Astrocyte of the cerebellum (primary cell): ENCODE measurements at regions not wholly inside any gene's neighbourhood (a gene's known extent, or its start where the extent isn't known, plus 50 kb on each side); places are given as distances from the start of the nearest gene placed in this dataset.
A peak's percentile ranks its signal among the peaks of the same experiment; 100 is the strongest.

Experiments
- DNase-seq: peaks from one replicate; pipeline ENCODE4 v3.0.0-alpha.2; 2011; ENCODE audit warnings: low read depth
- H3K4me3 ChIP-seq: 2 replicates; pipeline ENCODE4 v1.5.1; 2011; ENCODE audit warnings: mild to moderate bottlenecking, low read depth, low read length, moderate library complexity
- in situ Hi-C: cut with HindIII; loops from 2 replicates; pipeline ENCODE4 v1.10.0; 2017; ENCODE audit warnings: low sequenced_read_pairs
- TF ChIP-seq, protein P1 (sequence below): IDR thresholded peaks from 2 replicates; pipeline ENCODE4 v1.5.1; 2012; ENCODE audit warnings: low read length, low read depth, moderate library complexity, mild to moderate bottlenecking; ENCODE audit errors: missing control alignments

DNA sequence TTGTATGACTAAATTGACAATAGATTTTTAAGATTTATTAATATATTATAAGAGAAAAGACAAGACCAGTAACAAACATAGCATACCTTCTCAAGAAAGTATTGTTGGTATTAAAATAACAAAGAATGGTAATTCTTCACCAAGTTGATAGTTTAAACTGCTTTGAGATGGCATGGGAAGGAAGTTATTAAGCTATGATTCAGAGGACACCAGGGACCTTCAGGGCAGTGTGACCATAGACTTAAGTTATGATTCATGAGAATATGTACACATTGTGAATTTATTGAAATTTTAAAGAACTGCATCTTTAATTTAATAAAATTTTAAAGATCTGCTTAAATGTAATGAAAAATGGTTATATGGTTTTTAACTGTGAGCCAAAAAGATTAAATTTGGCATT lies 205.7 kb downstream of the DSEL start:
- DNase-seq, result no peak
- TF ChIP-seq, protein P1, sequence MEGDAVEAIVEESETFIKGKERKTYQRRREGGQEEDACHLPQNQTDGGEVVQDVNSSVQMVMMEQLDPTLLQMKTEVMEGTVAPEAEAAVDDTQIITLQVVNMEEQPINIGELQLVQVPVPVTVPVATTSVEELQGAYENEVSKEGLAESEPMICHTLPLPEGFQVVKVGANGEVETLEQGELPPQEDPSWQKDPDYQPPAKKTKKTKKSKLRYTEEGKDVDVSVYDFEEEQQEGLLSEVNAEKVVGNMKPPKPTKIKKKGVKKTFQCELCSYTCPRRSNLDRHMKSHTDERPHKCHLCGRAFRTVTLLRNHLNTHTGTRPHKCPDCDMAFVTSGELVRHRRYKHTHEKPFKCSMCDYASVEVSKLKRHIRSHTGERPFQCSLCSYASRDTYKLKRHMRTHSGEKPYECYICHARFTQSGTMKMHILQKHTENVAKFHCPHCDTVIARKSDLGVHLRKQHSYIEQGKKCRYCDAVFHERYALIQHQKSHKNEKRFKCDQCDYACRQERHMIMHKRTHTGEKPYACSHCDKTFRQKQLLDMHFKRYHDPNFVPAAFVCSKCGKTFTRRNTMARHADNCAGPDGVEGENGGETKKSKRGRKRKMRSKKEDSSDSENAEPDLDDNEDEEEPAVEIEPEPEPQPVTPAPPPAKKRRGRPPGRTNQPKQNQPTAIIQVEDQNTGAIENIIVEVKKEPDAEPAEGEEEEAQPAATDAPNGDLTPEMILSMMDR, result no peak
- in situ Hi-C loops, result no loop called here
- H3K4me3 ChIP-seq, result no peak overlapping the region

- H3K4me3 ChIP-seq, result no peak overlapping the region
- no peak for DNase-seq
- in situ Hi-C loops, result no loop called here
- TF ChIP-seq, protein P1, result no peak
Observed at GRCh38 chr18:67308819-67309218, 207.7 kb downstream of the DSEL start.

GRCh38 chr18:67305466-67305865 lies 211.1 kb downstream of the DSEL start:
- in situ Hi-C loops, result no loop called here
- TF ChIP-seq, protein P1, result no peak
- H3K4me3 ChIP-seq, result no peak overlapping the region
- no peak for DNase-seq

GRCh38 chr18:67302043-67302442 lies 214.5 kb downstream of the DSEL start:
- in situ Hi-C loops, result no loop called here
- TF ChIP-seq, protein P1, result no peak
- peak; percentile 4 for DNase-seq
- no peak overlapping the region for H3K4me3 ChIP-seq

DNA sequence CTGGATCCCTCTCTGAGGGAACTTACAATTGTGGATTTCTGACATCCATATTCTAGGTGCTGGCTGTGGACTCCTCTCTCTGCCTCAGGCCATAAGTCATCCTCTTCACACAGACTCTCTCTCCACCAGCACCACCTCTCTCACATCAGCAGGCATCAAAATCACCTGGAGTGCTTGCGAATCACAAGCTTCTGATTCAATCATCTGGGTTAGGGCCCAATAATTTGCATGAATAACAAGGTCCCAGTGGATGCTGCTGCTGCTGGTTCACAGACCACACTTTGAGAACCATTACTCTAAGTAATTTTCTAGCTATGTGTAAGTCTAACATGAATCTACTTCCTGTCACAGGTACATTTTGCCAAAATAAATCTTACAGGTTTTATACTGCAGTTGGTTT lies 214.9 kb downstream of the DSEL start:
- in situ Hi-C loops, result no loop called here
- H3K4me3 ChIP-seq, result no peak overlapping the region
- TF ChIP-seq, protein P1, result no peak
- DNase-seq, result no peak

- H3K4me3 ChIP-seq, result no peak overlapping the region
- in situ Hi-C loops, result no loop called here
- TF ChIP-seq, protein P1, result no peak
- DNase-seq, result no peak
Observed at GRCh38 chr18:67300498-67300897, 216.0 kb downstream of the DSEL start.

DNA sequence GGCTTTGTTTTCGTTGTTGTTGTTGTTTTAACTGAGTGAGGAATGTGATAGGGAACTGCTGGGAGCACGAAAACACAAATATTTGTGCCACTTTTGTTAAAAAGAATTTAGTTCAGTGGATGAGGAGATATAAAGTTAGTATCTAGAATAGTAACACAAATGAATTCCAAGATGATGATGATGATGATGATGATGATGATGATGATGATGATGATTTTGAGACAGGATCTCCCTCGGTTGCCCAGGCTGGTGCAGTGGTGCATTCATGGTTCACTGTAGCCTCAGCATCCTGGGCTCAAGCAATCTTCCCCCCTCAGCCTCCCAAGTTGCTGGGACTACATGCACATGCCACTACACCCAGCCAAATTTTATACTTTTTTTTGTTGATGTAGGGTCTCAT lies 223.7 kb downstream of the DSEL start:
- H3K4me3 ChIP-seq, result no peak overlapping the region
- DNase-seq, result no peak
- TF ChIP-seq, protein P1, result no peak
- in situ Hi-C loops, result no loop called here
